Right lobe of liver (tissue), 6 donors: ENCODE measurements at regions not wholly inside any gene's neighbourhood (a gene's known extent, or its start where the extent isn't known, plus 50 kb on each side); places are given as distances from the start of the nearest gene placed in this dataset.

Experiments used
- ATAC-seq, 4 donors: fragments of 200-7000 bp; cut with Tn5 transposase; one replicate each; pipeline ENCODE4 v1.9.1; 2020; ENCODE audit warnings: mild to moderate bottlenecking in 4 of 4, moderate library complexity in 4 of 4
- DNase-seq, 3 donors: peaks; one replicate each; pipeline ENCODE4 v3.0.0-alpha.2; 2020
- H3K27ac ChIP-seq, 3 donors: fragments of 200-600 bp; one replicate each; pipeline ENCODE4 v1.8.0; 2022
- H3K27me3 ChIP-seq, 2 donors: fragments of 200-600 bp; one replicate each; pipeline ENCODE4 v1.8.0; 2022
- H3K36me3 ChIP-seq, 4 donors: fragments of 200-600 bp; sonication (generic) in 1 of 4; one replicate each; pipeline versions ENCODE4 v1.5.1 to v1.8.0; 2017 to 2022; ENCODE audit warnings: control low read depth in 1 of 4
- H3K4me1 ChIP-seq, 4 donors: fragments of 200-600 bp; sonication (generic) in 1 of 4; one replicate each; pipeline versions ENCODE4 v1.5.1 to v1.8.0; 2017 to 2022; ENCODE audit warnings: control low read depth in 1 of 4
- H3K4me3 ChIP-seq, 3 donors: fragments of 200-600 bp; one replicate each; pipeline ENCODE4 v1.8.0; 2022
- H3K9me3 ChIP-seq, 4 donors: fragments of 200-600 bp; sonication (generic) in 1 of 4; one replicate each; pipeline versions ENCODE4 v1.5.1 to v1.8.0; 2017 to 2022; ENCODE audit warnings: control low read depth in 1 of 4
- POLR2A ChIP-seq: fragments of 450-650 bp; IDR thresholded peaks from one replicate; pipeline ENCODE4 v1.6.1; 2017; ENCODE audit warnings: antibody characterized with exemption, mild to moderate bottlenecking
- WGBS: methylation state at CpG from one replicate; pipeline ENCODE4 v1.1.6; 2018; ENCODE audit warnings: low coverage, low lambda C conversion rate; ENCODE audit not compliant: insufficient coverage; ENCODE audit errors: missing lambda C conversion rate; 5-methylcytosine and 5-hydroxymethylcytosine counted together
- intact Hi-C, 2 donors: fragments of 100-400 bp; cut with DNase I; formaldehyde crosslinking; loops; one replicate each; pipeline versions ENCODE4 v1.11.2 to v1.14.1; 2022
- TF ChIP-seq, protein P1 (sequence below), 4 donors: fragments of 200-600 bp in 3 of 4; fragments of 450-650 bp in 1 of 4; IDR thresholded peaks; one replicate each; pipeline versions ENCODE4 v1.5.1 to v1.8.0; 2016 to 2022; ENCODE audit warnings: antibody characterized with exemption in 4 of 4, mild to moderate bottlenecking in 2 of 4
- donor health status: DM: no; HTN: yes; CAD: no.
- donor health status: DM: no; HTN: no; CAD: no.
- donor health status: DM: no; HTN: no; CAD: no.
- donor health status: DM: no; HTN: yes; CAD: no.
- donor health status: DM: no; HTN: yes; CAD: no.

DNA sequence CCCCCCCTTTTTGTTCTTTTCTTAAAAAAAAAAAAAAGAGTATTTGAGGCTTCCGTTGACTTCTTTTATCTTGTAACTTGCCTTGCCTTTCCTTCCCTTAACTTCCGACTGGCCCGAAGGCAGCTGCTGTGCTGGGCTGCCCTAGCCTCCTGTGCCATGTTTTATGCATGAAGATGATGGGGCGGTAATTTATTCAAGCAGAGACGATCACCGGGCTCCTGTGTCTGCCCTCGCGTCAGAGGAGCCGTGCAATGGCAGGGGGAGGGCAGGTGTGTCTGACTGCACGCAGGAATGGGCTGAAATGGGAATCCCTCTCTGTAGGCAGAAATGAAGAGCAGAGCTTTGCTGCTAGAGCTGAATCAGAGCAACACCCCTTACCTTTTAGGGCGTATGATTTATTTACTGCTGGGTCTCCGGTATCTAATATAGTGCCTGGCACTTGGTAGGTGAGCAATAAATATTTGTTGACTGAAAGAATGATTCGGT lies 106.3 kb upstream of the RIPOR2 start:
- no peaks in the 10 kb centered on the region for H3K36me3 ChIP-seq
- 33% methylated on average over 11 of the region's 13 CpGs for WGBS
- TF ChIP-seq, protein P1, sequence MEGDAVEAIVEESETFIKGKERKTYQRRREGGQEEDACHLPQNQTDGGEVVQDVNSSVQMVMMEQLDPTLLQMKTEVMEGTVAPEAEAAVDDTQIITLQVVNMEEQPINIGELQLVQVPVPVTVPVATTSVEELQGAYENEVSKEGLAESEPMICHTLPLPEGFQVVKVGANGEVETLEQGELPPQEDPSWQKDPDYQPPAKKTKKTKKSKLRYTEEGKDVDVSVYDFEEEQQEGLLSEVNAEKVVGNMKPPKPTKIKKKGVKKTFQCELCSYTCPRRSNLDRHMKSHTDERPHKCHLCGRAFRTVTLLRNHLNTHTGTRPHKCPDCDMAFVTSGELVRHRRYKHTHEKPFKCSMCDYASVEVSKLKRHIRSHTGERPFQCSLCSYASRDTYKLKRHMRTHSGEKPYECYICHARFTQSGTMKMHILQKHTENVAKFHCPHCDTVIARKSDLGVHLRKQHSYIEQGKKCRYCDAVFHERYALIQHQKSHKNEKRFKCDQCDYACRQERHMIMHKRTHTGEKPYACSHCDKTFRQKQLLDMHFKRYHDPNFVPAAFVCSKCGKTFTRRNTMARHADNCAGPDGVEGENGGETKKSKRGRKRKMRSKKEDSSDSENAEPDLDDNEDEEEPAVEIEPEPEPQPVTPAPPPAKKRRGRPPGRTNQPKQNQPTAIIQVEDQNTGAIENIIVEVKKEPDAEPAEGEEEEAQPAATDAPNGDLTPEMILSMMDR (IDR thresholded peaks at IDR 0.05), result no peak
- no peak for TF ChIP-seq POLR2A

DNA sequence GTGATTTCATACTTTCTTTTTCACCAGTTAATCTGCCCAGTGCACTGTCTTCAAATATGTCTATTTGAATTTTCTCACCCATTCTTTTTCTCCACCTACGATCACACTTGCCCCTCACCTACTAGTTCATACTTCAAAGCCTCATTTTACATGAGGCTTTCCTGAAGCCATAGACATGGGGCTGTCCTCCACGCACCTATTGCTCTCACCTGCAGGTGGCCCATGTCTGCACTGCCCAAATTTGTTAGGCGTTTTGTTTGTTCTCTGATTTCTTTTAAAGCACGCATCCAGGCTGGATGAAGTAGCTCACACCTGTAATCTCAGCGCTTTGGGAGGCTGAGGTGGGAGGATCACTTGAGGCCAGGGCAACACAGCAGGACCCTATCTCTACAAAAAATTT lies 106.8 kb upstream of the RIPOR2 start:
- Histone ChIP-seq H3K27ac (no peak overlapping the region), H3K36me3 (no peaks in the 10 kb centered on the region), H3K9me3 (no peaks in the 10 kb centered on the region), H3K4me1 (no peaks in the 10 kb centered on the region), H3K4me3 (no peak overlapping the region), H3K27me3 (no peaks in the 10 kb centered on the region)
- ATAC-seq (no peak), DNase-seq (no peak)
- TF ChIP-seq POLR2A, result no peak
- TF ChIP-seq, protein P1 (IDR thresholded peaks at IDR 0.05), result no peak
- 79% methylated on average over 3 of the region's 5 CpGs for whole genome bisulfite sequencing
- intact Hi-C loops, result no loop called here

More for the DNA sequence above, 106.3 kb upstream of the RIPOR2 start:
- Histone ChIP-seq H3K27ac (peak overlapping the region in 1 of 3 donors; percentile 20), H3K27me3 (no peaks in the 10 kb centered on the region), H3K9me3 (no peaks in the 10 kb centered on the region), H3K4me3 (peak overlapping the region in 1 of 3 donors; percentile 7), H3K4me1 (no peaks in the 10 kb centered on the region)
- ATAC-seq, result peak; percentile 48 to 65 (median 49)
- no peak for DNase-seq
- intact Hi-C loops, result no loop called here

DNA sequence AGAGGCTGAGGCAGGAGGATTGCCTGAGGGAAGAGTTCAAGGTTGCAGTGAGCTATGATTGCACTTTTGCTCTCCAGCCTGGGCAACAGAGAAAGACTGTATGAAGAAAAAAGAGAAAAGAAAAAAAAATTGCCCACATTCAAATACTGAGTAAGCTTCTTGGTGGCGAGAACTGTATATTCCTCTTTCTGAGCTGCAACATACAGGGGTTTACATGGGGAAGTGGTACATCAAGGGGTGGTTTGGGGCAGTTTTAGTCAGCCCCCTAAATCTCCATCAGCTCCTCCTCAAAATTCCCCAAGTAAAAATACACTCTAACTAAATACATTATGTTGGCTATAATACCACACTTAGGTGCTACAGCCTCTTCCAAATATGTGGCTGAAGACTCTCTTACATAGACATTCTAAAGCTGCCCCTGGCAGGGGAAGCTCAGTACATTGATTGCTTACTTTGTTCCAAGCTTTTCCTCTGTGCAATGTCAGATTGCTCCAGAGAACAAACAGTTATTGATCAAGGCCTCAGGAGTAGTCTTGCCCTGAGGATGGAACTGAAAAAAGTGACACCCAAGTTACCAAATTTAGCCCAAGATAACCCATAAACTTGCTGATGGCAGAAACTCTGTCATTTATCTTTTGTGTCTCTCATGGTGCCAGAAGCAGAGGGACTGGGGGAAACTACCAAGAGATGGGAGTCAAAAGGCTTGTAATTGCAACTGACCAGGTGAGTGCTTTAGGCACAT lies 107.4 kb upstream of the RIPOR2 start:
- no peak for ATAC-seq
- intact Hi-C loops, result no loop called here
- Histone ChIP-seq H3K4me1 (no peaks in the 10 kb centered on the region), H3K9me3 (no peaks in the 10 kb centered on the region), H3K4me3 (no peak overlapping the region), H3K36me3 (no peaks in the 10 kb centered on the region), H3K27me3 (no peaks in the 10 kb centered on the region), H3K27ac (no peak overlapping the region)
- WGBS, result 70% methylated on average over 1 of the region's 1 CpG
- no peak for DNase-seq
- TF ChIP-seq, protein P1 (IDR thresholded peaks at IDR 0.05), result no peak
- TF ChIP-seq POLR2A, result no peak

DNA sequence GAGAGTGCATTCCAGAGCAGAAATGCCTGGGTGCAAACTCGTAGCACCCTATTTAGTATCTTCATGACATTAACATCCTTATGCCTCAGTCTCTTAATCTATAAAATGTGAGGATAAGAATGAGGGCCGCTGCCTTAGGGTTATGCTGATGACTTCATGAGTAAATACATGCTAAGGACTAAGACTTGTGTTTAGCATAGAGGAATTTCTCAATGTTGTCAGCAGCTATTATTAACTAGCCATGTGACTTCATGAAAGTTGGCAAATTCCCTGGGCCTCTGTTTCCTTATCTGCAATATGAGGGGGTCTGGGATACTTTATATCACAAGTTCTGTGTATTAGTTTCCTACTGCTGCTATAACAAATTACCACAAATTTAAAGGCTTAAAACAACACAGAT lies 108.1 kb upstream of the RIPOR2 start:
- H3K4me3 ChIP-seq, result no peak overlapping the region
- H3K27ac ChIP-seq, result no peak overlapping the region
- no peaks in the 10 kb centered on the region for H3K9me3 ChIP-seq
- no peaks in the 10 kb centered on the region for H3K4me1 ChIP-seq
- no peaks in the 10 kb centered on the region for H3K36me3 ChIP-seq
- WGBS, result 86% methylated on average over 2 of the region's 2 CpGs
- intact Hi-C loops, result no loop called here
- DNase-seq, result no peak
- no peak for TF ChIP-seq POLR2A
- TF ChIP-seq, protein P1 (IDR thresholded peaks at IDR 0.05), result no peak
- H3K27me3 ChIP-seq, result no peaks in the 10 kb centered on the region
- ATAC-seq, result no peak
